Panc1 (cell line): ENCODE measurements at regions not wholly inside any gene's neighbourhood (a gene's known extent, or its start where the extent isn't known, plus 50 kb on each side); places are given as distances from the start of the nearest gene placed in this dataset.

Source experiments
- ATAC-seq: fragments of 200-7000 bp; cut with Tn5 transposase; 2 replicates; pipeline ENCODE4 v1.9.1; 2020; ENCODE audit warnings: mild to moderate bottlenecking, moderate library complexity
- BruUV-seq: library from RNA; stranded (reverse); fragments of 400-500 nt; replicated peaks from 2 replicates; lab custom pipeline; 2021; lab: Mats Ljungman, UMichigan
- CTCF ChIA-PET: fragments of 300-600 bp; sonication (Branson Sonifier 250); formaldehyde crosslinking; loops from one replicate; lab custom pipeline; 2022; ENCODE audit warnings: antibody characterized with exemption; lab: Charles Lee
- POLR2A ChIA-PET: fragments of 300-600 bp; sonication (Branson Sonifier 250); formaldehyde crosslinking; loops from one replicate; lab custom pipeline; 2022; ENCODE audit warnings: antibody characterized with exemption; lab: Charles Lee
- DNase-seq: peaks from one replicate; pipeline ENCODE4 v3.0.0-alpha.2; 2010; ENCODE audit warnings: low read depth, low spot score
- H3K27ac ChIP-seq: 2 replicates; pipeline ENCODE4 v1.5.1; 2011; ENCODE audit warnings: mild to moderate bottlenecking, low read length, inconsistent platforms
- H3K27me3 ChIP-seq: fragments of 200-500 bp; sonication (Bioruptor generic); 2 replicates; pipeline ENCODE4 v1.6.0; 2014; ENCODE audit warnings: low read length, inconsistent platforms; ENCODE audit not compliant: control insufficient read depth, insufficient read depth
- H3K36me3 ChIP-seq: fragments of 200-500 bp; sonication (Bioruptor generic); 2 replicates; pipeline ENCODE4 v1.5.1; 2014; ENCODE audit warnings: inconsistent platforms, mild to moderate bottlenecking, low read length, moderate library complexity; ENCODE audit not compliant: control insufficient read depth, insufficient read depth
- H3K4me1 ChIP-seq: 2 replicates; pipeline ENCODE4 v1.5.1; 2011; ENCODE audit warnings: inconsistent platforms, mild to moderate bottlenecking, low read length, moderate library complexity; ENCODE audit not compliant: control insufficient read depth, insufficient read depth
- H3K4me3 ChIP-seq, 2 experiments: 2 replicates each; pipeline ENCODE4 v1.5.1; 2011 to 2012; ENCODE audit warnings: low read depth in 2 of 2, low read length in 2 of 2, mild to moderate bottlenecking in 2 of 2, inconsistent platforms in 1 of 2, moderate library complexity in 1 of 2
- H3K9me3 ChIP-seq: fragments of 200-500 bp; sonication (Bioruptor generic); 2 replicates; pipeline ENCODE4 v1.5.1; 2014; ENCODE audit warnings: low read depth, mild to moderate bottlenecking, inconsistent platforms, low read length, moderate library complexity; ENCODE audit not compliant: control insufficient read depth, insufficient read depth
- CTCF ChIP-seq: fragments of 450-650 bp; IDR thresholded peaks from 2 replicates; pipeline ENCODE4 v1.5.1; 2017; ENCODE audit warnings: mild to moderate bottlenecking
- POLR2AphosphoS5 ChIP-seq: IDR thresholded peaks from 2 replicates; pipeline ENCODE4 v1.6.1; 2012; ENCODE audit warnings: mild to moderate bottlenecking, low read depth, low read length, moderate library complexity
- REST ChIP-seq, 2 experiments: IDR thresholded peaks; 2 replicates each; pipeline ENCODE4 v1.6.1; 2011 to 2012; ENCODE audit warnings: low read depth in 2 of 2, control low read depth in 1 of 2, low read length in 1 of 2, mild to moderate bottlenecking in 1 of 2, moderate library complexity in 1 of 2; ENCODE audit not compliant: insufficient read depth in 1 of 2
- SIN3A ChIP-seq: IDR thresholded peaks from 2 replicates; pipeline ENCODE4 v1.6.1; 2012; ENCODE audit warnings: low read depth, mild to moderate bottlenecking, low read length, moderate library complexity, borderline replicate concordance; ENCODE audit not compliant: insufficient read depth
- TCF7L2 ChIP-seq: IDR thresholded peaks from 2 replicates; pipeline ENCODE4 v1.6.1; 2011; ENCODE audit warnings: mild to moderate bottlenecking, low read depth, low read length, inconsistent platforms
- in situ Hi-C: cut with HindIII; loops from 2 replicates; pipeline ENCODE4 v1.10.0; 2016; ENCODE audit warnings: low sequenced_read_pairs, low pct_unique_long_range_greater_than_20kb
- intact Hi-C: fragments of 100-400 bp; cut with micrococcal nuclease; formaldehyde crosslinking; loops from one replicate; pipeline ENCODE4 v1.10.0; 2022; ENCODE audit not compliant: unreplicated experiment

GRCh38 chr1:222326710-222327036 is 221.2 kb downstream of the HHIPL2 start:
- no peak overlapping the region for H3K27ac ChIP-seq
- no TSS peak for BruUV-seq
- DNase-seq, result no peak
- intact Hi-C loops (no loop called here), in situ Hi-C loops (no loop called here)
- no peaks in the 10 kb centered on the region for H3K4me1 ChIP-seq
- H3K27me3 ChIP-seq, result no peaks in the 10 kb centered on the region; the same call in none of the 2 replicates
- TF ChIP-seq POLR2AphosphoS5 (no peak), REST (IDR thresholded peaks at IDR 0.05; ENCODE audit: insufficient read depth in 1 of 2, low read depth in 2 of 2, low read length in 1 of 2) (no peak), TCF7L2 (no peak), SIN3A (no peak), CTCF (no peak)
- ATAC-seq, result no peak
- H3K4me3 ChIP-seq, result no peak overlapping the region
- no peaks in the 10 kb centered on the region for H3K9me3 ChIP-seq
- CTCF ChIA-PET, result no interaction called here
- H3K36me3 ChIP-seq, result no peaks in the 10 kb centered on the region
- POLR2A ChIA-PET, result no interaction called here

GRCh38 chr1:222326006-222326709 is 221.7 kb downstream of the HHIPL2 start:
- H3K4me1 ChIP-seq, result no peaks in the 10 kb centered on the region
- ATAC-seq (no peak), DNase-seq (no peak)
- in situ Hi-C loops, result no loop called here
- POLR2A ChIA-PET, result no interaction called here
- H3K27ac ChIP-seq, result no peak overlapping the region
- no peak overlapping the region for H3K4me3 ChIP-seq
- intact Hi-C loops, result no loop called here
- H3K27me3 ChIP-seq, result no peaks in the 10 kb centered on the region; the same call in none of the 2 replicates
- TF ChIP-seq SIN3A (no peak), REST (IDR thresholded peaks at IDR 0.05; ENCODE audit: insufficient read depth in 1 of 2, low read depth in 2 of 2, low read length in 1 of 2) (no peak), POLR2AphosphoS5 (no peak), TCF7L2 (no peak), CTCF (no peak)
- no TSS peak for BruUV-seq
- H3K9me3 ChIP-seq, result no peaks in the 10 kb centered on the region
- H3K36me3 ChIP-seq, result no peaks in the 10 kb centered on the region
- CTCF ChIA-PET, result no interaction called here
